HFFc6 (cell line): ENCODE measurements at regions not wholly inside any gene's neighbourhood (a gene's known extent, or its start where the extent isn't known, plus 50 kb on each side); places are given as distances from the start of the nearest gene placed in this dataset.
A peak's percentile ranks its signal among the peaks of the same experiment; 100 is the strongest.

ENCODE experiments used
- DNase-seq: peaks from one replicate; pipeline ENCODE4 v3.0.0-alpha.2; 2018
- H3K27ac Mint-ChIP-seq: 2 replicates; pipeline ENCODE4 v1.8.0; 2020; ENCODE audit warnings: mild to moderate bottlenecking, mixed read lengths
- H3K27me3 Mint-ChIP-seq: 2 replicates; pipeline ENCODE4 v1.8.0; 2021; ENCODE audit warnings: mild to moderate bottlenecking, moderate library complexity, mixed read lengths; ENCODE audit not compliant: insufficient read depth
- H3K36me3 Mint-ChIP-seq: 2 replicates; pipeline ENCODE4 v1.8.0; 2021; ENCODE audit warnings: low read depth, mixed read lengths
- H3K4me1 Mint-ChIP-seq: 2 replicates; pipeline ENCODE4 v1.8.0; 2020; ENCODE audit warnings: low read depth, mixed read lengths
- H3K4me3 Mint-ChIP-seq: 2 replicates; pipeline ENCODE4 v1.8.0; 2020; ENCODE audit warnings: mild to moderate bottlenecking, moderate library complexity, mixed read lengths
- H3K9me3 Mint-ChIP-seq: 2 replicates; pipeline ENCODE4 v1.8.0; 2020; ENCODE audit warnings: mild to moderate bottlenecking, mixed read lengths
- TF ChIP-seq, protein P1 (sequence below): fragments of 200-600 bp; sonication (generic); IDR thresholded peaks from 2 replicates; pipeline ENCODE4 v1.5.0; 2021; ENCODE audit warnings: antibody characterized with exemption, mild to moderate bottlenecking

DNA sequence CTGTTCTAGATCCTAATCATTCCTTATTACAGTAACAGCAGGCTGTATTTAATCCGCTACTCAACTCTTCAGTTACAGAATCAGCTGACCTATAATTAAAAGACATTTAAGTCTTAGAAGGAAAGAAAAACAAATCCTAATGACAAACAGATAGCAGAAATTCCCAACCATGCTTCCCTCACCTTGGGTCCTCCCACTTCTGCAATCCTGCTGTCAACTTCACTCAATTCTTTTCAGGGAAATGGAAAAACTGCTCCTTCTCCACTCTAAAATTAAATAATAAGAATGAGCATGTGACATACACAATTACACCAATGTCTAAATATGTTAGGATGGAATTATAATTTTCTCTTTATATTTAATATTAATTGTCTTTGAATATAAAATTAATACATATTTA is 182.6 kb upstream of the LYPLAL1 start:
- TF ChIP-seq, protein P1, sequence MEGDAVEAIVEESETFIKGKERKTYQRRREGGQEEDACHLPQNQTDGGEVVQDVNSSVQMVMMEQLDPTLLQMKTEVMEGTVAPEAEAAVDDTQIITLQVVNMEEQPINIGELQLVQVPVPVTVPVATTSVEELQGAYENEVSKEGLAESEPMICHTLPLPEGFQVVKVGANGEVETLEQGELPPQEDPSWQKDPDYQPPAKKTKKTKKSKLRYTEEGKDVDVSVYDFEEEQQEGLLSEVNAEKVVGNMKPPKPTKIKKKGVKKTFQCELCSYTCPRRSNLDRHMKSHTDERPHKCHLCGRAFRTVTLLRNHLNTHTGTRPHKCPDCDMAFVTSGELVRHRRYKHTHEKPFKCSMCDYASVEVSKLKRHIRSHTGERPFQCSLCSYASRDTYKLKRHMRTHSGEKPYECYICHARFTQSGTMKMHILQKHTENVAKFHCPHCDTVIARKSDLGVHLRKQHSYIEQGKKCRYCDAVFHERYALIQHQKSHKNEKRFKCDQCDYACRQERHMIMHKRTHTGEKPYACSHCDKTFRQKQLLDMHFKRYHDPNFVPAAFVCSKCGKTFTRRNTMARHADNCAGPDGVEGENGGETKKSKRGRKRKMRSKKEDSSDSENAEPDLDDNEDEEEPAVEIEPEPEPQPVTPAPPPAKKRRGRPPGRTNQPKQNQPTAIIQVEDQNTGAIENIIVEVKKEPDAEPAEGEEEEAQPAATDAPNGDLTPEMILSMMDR: no peak
- H3K27ac Mint-ChIP-seq: no peak overlapping the region

DNA sequence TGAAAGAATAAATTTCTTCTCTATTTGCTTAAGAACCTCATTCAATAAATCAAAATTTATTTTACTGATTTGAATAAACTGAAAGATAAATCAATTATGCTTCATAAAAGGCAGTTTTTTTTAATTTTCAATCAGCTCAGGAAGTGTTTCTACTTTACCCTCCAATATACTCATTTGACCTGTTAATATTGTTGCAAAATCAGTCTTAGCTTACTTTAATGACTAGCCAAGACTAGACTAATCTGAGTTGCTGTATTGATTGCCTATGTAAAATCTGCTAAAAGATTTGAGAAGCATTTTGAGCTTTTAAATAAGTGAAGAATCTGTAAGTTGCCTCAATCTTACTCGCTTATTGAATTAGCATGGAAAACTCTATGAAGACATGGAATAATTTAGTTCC is 179.1 kb upstream of the LYPLAL1 start:
- TF ChIP-seq, protein P1: no peak
- H3K36me3 Mint-ChIP-seq: no peaks in the 10 kb centered on the region
- H3K27ac Mint-ChIP-seq: no peak overlapping the region
- peaks cover 3% of the 10 kb centered on the region; the same call in 1 of the 2 replicates for H3K27me3 Mint-ChIP-seq
- H3K4me3 Mint-ChIP-seq: no peak overlapping the region
- H3K9me3 Mint-ChIP-seq: no peaks in the 10 kb centered on the region; the same call in 1 of the 2 replicates
- H3K4me1 Mint-ChIP-seq: no peaks in the 10 kb centered on the region
- no peak for DNase-seq

More for the DNA sequence above, 182.6 kb upstream of the LYPLAL1 start:
- H3K9me3 Mint-ChIP-seq: no peaks in the 10 kb centered on the region
- H3K4me3 Mint-ChIP-seq: no peak overlapping the region
- no peak for DNase-seq
- H3K4me1 Mint-ChIP-seq: no peaks in the 10 kb centered on the region
- no peaks in the 10 kb centered on the region; the same call in 1 of the 2 replicates for H3K27me3 Mint-ChIP-seq
- H3K36me3 Mint-ChIP-seq: no peaks in the 10 kb centered on the region

DNA sequence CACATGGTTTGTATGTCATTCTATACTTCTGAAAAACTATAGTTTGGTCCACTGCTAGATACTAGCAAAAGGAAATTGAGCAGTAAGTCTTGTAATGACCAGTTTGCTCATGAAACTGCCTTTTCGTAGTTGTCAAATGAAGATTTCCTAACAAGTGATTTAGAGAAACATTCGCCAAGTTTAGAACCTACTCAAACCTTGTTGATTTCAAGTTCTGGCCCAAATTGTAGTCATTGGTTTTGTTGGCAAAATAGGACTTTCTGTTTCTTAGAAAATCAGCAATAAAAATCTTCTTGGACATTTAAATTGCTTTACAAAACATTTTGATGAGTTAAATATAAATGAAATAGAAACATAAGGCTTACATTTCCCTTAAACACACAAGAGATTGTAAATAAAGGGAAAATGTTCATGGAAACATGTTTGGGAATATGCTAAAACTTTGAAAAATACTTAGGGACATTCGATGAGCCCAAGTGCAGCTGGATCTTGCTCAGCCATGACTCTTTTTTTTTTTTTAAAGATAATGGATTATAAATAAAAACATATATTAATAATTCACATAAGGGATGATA is 178.5 kb upstream of the LYPLAL1 start:
- H3K9me3 Mint-ChIP-seq: no peaks in the 10 kb centered on the region; the same call in 1 of the 2 replicates
- H3K36me3 Mint-ChIP-seq: no peaks in the 10 kb centered on the region
- no peaks in the 10 kb centered on the region for H3K4me1 Mint-ChIP-seq
- no peak overlapping the region for H3K4me3 Mint-ChIP-seq
- H3K27ac Mint-ChIP-seq: no peak overlapping the region
- DNase-seq: no peak
- H3K27me3 Mint-ChIP-seq: peaks cover 3% of the 10 kb centered on the region; the same call in 1 of the 2 replicates
- TF ChIP-seq, protein P1: no peak

DNA sequence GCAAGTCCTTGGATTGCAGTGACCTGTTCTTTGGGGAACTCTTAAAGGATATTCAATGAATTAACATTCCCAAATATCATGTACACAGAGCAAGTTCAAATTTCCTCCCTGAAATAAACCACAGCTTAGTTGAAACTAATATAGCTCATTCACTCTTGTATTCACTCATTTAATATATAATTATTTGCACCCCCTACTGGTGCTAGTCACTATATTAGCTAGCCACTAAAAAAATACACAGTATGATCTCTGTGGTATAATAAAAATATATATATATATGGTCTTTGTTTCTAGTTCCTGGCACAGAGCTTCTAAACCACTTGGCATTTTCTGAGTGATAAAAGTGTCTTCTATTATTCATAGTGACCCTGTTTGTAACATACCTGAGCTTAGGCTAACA is 177.3 kb upstream of the LYPLAL1 start:
- H3K4me1 Mint-ChIP-seq: no peaks in the 10 kb centered on the region
- peak; percentile 26 for DNase-seq
- TF ChIP-seq, protein P1: peak; percentile 64

DNA sequence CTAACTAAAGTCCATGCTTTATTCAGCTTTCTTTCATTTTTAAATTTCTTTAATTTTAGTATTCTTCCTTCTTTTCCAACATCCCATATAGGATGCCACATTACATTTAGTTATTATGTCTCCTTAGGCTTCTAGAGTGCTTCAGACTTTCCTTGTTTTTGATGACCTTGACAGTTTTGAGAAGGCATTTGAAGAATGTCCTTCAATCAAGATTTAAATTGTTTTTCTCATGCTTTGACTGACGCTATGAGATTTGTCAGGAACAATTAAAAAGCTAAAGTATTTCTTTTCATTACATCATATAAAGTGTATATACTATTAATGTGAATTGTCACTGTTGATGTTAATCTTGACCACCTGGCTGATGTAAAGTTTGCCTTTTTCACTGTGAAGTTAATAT is 173.7 kb upstream of the LYPLAL1 start:
- no peak for DNase-seq
- Mint-ChIP-seq H3K36me3 (no peaks in the 10 kb centered on the region), H3K4me3 (no peak overlapping the region), H3K27me3 (peaks cover 3% of the 10 kb centered on the region; the same call in 1 of the 2 replicates), H3K4me1 (no peaks in the 10 kb centered on the region), H3K9me3 (peaks cover 6% of the 10 kb centered on the region), H3K27ac (no peak overlapping the region)
- TF ChIP-seq, protein P1: no peak

More for the DNA sequence above, 177.3 kb upstream of the LYPLAL1 start:
- peaks cover 3% of the 10 kb centered on the region; the same call in 1 of the 2 replicates for H3K27me3 Mint-ChIP-seq
- no peaks in the 10 kb centered on the region for H3K36me3 Mint-ChIP-seq
- H3K4me3 Mint-ChIP-seq: no peak overlapping the region
- no peak overlapping the region for H3K27ac Mint-ChIP-seq
- H3K9me3 Mint-ChIP-seq: no peaks in the 10 kb centered on the region; the same call in 1 of the 2 replicates
